ENCODE measurements at regions not wholly inside any gene's neighbourhood (a gene's known extent, or its start where the extent isn't known, plus 50 kb on each side); places are given as distances from the start of the nearest gene placed in this dataset.
"Not testable (repeated sequence)": the region's sequence is repeated elsewhere in the genome, so short reads cannot be mapped to it uniquely, and the experiment has no call there.

GRCh38 chr10:78597796-78598555 lies 470.8 kb upstream of the ZMIZ1 start:
- DNase-seq, result no peak

DNA sequence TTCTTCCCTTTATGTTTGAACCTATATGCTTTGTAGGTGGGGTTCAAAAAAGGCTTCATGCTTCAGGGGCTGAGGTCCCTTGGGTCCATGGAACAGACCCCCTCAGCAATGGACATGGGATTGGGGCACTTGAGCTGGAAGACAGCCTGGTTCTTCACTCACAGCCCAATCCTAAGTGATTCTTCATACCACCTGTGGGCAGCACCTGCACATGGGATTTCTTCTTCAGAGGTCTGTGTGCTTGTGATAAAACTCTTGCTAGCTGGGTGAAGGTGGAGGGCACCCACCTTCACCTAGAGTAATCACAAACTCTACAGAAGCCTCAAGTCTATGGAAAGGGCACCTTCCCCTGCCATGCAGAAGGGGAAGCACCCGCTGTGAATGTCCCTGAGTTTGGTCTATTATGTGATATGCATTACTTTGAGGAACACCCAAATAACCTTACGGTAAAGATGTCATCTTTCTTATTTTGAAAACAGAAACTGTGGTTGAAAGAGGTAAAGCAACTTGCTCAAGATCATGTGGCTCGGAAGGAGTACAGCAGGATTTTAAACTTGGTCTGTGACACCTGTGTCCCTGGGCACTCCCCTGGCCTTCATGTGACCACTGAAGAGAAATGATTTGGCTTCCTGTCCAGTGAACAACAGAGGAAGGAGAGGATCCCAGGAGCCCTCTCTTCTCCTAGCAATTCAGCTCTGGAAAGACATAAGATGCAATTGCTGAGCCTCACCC lies 469.5 kb upstream of the ZMIZ1 start:
- DNase-seq, result no peak

GRCh38 chr10:78600121-78600665 lies 468.6 kb upstream of the ZMIZ1 start:
- no peak for DNase-seq

DNA sequence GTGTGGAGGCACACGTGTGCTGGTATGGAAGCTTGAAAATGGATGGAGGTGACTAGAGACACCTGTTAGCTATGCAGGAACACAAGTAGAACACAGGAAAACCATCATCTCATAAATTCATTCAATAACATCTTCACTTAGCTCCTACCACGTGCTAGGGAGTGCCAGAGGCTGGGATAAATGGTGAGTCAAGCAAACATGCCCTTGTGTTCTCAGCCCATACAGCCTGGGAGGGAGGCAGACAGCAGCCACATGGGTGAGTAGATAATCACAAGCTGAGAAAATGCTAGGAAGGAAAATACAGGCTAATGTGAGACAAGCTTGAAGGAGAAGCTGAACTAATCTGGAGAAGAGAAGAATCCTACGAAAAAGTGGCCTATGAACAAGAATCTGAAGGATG lies 468.0 kb upstream of the ZMIZ1 start:
- DNase-seq, result no peak

GRCh38 chr10:78602201-78602932 lies 466.4 kb upstream of the ZMIZ1 start:
- no peak for DNase-seq

DNA sequence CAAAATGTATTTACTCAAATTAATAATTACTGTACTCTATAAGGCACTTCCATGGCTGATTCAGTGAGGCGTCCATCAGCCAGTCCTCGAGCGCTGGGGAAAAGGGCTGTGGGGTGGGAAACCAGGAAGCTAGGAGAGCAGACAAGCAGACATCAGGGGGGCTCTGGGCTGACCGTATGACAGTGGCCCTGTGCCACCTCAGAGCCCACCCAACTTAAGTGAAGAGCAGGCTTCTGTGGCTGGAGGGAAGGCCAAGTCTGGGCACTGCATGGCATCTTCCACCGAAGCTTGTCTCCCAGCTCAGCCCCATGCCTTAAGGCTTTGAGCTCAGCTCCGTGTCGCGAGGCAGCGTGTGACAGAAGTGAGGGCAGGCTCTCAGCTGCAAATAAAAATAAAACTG lies 464.5 kb upstream of the ZMIZ1 start:
- no peak for DNase-seq

- DNase-seq, result no peak
Observed at GRCh38 chr10:78604721-78605120, 464.0 kb upstream of the ZMIZ1 start.

DNA sequence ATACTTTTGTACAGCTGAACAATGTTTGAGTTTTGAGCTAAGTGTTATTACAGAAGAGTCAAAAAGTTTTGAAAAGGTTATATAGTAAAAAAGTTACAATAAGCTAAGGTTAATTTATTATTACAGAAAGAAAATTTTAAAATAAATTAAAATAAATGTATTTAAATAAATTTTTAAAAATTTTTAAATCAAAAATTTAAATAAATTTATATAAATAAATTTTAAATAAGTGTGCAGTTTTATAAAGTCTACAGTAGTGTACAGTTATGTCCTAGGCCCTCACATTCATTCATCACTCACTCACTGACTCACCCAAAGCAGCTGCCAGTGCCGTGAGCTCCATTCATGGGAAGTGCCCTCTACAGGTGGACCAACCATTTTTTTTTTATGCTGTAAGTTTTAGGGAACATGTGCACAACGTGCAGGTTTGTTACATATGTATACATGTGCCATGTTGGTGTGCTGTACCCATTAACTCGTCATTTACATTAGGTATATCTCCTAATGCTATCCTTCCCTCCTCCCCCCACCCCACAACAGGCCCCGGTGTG lies 462.9 kb upstream of the ZMIZ1 start:
- DNase-seq, result no peak

- DNase-seq, result not testable (repeated sequence)
Observed at GRCh38 chr10:78606766-78607165, 462.0 kb upstream of the ZMIZ1 start.

- DNase-seq, result no peak
Observed at GRCh38 chr10:78609976-78610375, 458.8 kb upstream of the ZMIZ1 start.

DNA sequence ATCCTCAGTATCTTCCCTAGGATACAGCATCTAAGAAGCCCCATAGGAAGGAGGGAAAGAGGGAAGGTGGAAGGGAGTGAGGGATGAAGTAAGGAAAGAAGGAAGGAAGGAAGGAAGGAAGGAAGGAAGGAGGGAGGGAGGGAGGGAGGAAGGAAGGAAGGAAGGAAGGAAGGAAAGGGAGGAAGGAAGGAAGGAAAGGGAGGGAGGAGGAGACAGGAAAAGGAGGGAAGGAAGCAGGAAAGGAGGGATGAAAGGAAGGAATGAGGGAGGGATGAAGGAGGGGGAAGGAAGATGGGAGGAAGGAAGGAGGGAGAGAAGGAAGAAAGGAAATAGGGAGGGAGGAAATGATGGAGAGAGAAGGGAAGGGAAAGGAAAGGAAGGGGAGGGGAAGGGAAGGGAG lies 455.6 kb upstream of the ZMIZ1 start:
- no peak for DNase-seq

DNA sequence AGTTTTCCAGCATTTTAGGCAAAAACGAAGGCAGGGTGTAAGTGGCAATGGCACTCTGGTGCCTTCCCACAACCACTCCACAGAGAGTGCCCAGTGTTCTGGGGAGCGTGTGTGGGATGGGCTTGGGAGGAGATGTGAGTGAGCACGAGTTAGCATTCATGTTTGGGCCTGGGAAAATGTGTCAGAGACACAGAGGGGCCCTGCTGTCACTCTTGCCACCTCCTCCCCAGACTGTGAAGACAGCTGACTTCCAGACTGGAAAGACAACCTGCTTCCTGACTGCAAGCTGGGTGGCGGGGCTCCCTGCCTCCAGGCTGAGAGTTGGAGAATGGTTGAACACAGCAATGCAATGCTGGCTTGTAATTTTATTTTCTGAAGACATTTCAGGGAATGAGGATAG lies 454.5 kb upstream of the ZMIZ1 start:
- DNase-seq, result no peak

DNA sequence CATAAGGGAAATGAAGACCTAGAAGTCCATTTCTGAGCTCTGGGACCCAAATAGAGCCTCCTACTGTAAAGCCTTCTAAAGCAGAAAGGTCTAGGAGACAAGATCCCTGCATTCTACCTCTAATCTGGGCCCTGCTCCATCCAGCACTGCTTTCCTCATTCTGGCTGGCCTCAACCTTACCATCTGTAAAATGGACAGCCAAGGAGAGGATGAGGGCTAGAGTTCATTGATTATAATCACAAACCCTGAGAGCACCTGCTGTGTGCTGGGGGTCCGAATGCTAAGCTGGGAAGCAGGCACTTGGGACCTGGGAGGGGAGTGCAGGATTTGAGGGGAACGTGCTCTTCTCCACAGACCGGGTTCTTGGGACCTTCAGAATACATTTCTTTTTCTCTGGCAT lies 454.0 kb upstream of the ZMIZ1 start:
- no peak for DNase-seq

DNA sequence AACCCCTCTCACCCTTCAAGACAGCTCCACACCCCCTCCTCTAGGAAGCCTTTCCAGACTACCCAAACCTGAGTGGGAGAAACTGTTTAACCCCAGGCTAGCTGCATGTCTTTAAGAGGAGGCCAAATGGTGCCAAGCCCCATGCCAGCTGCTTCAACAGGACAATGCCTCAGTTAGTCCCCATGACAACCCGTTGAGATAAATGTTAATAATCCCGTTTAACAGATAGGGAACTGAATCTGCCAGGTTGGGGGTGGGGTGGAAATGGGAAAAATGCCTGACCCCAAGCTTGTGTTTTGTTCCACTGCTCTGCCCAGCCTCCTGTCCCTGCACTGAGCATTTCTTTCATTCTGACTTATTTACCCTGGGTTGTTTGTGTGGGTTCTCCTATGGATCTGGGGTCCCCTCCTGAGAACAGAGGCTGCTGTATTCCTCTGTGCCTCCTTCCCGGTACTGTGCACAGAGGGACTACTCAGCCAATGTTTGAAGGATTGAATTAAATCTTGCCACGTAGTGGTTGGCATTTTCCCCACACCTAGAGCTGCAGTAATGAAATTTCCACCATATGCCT lies 452.6 kb upstream of the ZMIZ1 start:
- no peak for DNase-seq

DNA sequence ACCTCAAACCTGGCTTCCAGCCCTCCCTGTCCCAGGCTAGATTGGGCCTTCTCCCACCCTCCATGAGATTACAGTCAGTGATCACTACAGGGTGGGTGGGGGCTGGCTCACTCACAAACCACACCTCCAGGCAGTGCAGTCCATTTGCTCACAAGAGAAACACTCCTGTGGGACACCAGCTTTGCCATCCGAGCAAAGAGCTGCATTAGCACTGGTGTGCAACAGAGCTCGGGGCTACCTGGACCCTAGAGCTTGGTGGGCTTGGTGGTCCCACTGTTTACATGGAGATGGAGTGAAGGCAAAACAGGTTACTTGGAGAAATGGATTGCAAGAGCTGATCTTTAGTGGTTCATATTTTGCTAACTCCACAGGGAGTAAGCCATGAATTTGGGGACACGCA lies 451.7 kb upstream of the ZMIZ1 start:
- no peak for DNase-seq

- DNase-seq, result no peak
Observed at GRCh38 chr10:78617631-78618030, 451.1 kb upstream of the ZMIZ1 start.

DNA sequence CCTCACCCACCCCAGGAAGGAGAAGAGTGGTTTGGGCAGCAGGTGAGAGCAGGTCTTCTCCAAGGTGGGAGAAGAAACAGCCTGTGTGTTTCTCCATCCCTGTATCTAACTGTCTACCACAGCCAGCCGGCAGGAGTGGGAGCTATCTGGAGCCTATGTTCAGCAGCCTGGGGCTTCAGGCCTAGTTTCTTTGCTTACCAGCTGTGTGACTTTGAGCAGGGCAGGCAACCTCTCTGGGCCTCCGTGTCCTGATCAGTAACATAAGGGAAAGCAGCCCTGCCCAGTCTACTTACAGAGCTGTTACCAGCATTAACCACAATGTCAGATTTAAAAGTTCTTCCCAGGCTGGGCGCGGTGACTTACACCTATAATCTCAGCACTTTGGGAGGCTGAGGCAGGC lies 450.7 kb upstream of the ZMIZ1 start:
- no peak for DNase-seq

GRCh38 chr10:78619115-78619851 lies 449.5 kb upstream of the ZMIZ1 start:
- no peak for DNase-seq

GRCh38 chr10:78619896-78620295 lies 448.9 kb upstream of the ZMIZ1 start:
- DNase-seq, result no peak

GRCh38 chr10:78620985-78621799 lies 447.6 kb upstream of the ZMIZ1 start:
- no peak for DNase-seq
